ENCODE measurements at regions not wholly inside any gene's neighbourhood (a gene's known extent, or its start where the extent isn't known, plus 50 kb on each side); places are given as distances from the start of the nearest gene placed in this dataset.
"Not testable (repeated sequence)": the region's sequence is repeated elsewhere in the genome, so short reads cannot be mapped to it uniquely, and the experiment has no call there.

DNA sequence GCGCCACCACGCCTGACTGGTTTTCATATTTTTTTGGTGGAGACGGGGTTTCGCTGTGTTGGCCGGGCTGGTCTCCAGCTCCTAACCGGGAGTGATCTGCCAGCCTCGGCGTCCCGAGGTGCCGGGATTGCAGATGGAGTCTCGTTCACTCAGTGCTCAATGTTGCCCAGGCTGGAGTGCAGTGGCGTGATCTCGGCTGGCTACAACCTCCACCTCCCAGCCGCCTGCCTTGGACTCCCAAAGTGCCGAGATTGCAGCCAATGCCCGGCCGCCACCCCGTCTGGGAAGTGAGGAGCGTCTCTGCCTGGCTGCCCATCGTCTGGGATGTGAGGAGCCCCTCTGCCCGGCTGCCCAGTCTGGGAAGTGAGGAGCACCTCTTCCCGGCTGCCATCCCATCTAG, 120.8 kb upstream of the DCAF12L1 start:
- H3K56ac ChIP-seq (replicated peaks; ENCODE audit: insufficient read length, low read depth, low read length); H3K4me3 ChIP-seq (ENCODE audit: extremely low read depth in 1 of 4, insufficient read depth in 2 of 4, low read depth in 3 of 4, low read length in 4 of 4); H4K8ac ChIP-seq (ENCODE audit: extremely low read depth, insufficient read depth, low read length); H2AK5ac ChIP-seq (ENCODE audit: low read depth, low read length); H3K4me2 ChIP-seq (ENCODE audit: insufficient read depth in 1 of 2, low read depth in 2 of 2, low read length in 2 of 2); H3K79me1 ChIP-seq (ENCODE audit: low read depth, low read length); H4K91ac ChIP-seq (replicated peaks; ENCODE audit: insufficient read length, low read length); H2BK5ac ChIP-seq (ENCODE audit: low read depth, low read length); FAIRE-seq; H4K5ac ChIP-seq (ENCODE audit: insufficient read length, low read depth, low read length); H3K79me2 ChIP-seq (ENCODE audit: control insufficient read depth in 1 of 2, insufficient read depth in 2 of 2, low read length in 2 of 2); H2BK15ac ChIP-seq (ENCODE audit: low read length); H3K27me3 ChIP-seq (replicated peaks in 1 of 4; ENCODE audit: control insufficient read depth in 3 of 4, extremely low read depth in 1 of 4, insufficient read depth in 3 of 4, low read length in 3 of 4); DNase-seq (ENCODE audit: low read depth in 1 of 2, low spot score in 2 of 2); H3K36me3 ChIP-seq (ENCODE audit: control insufficient read depth in 2 of 4, insufficient read depth in 4 of 4, low read length in 3 of 4); H4K20me1 ChIP-seq (replicated peaks in 1 of 2; ENCODE audit: control insufficient read depth in 1 of 2, insufficient read depth in 2 of 2, low read length in 2 of 2); CTCF ChIA-PET (ENCODE audit: partially characterized antibody); H3K23me2 ChIP-seq (ENCODE audit: low read depth, low read length); H3K4me1 ChIP-seq (replicated peaks in 1 of 4; ENCODE audit: control insufficient read depth in 3 of 4, insufficient read depth in 4 of 4, low read length in 3 of 4); H3K23ac ChIP-seq (ENCODE audit: insufficient read length); H3K14ac ChIP-seq (ENCODE audit: insufficient read length); H3K4ac ChIP-seq (replicated peaks; ENCODE audit: insufficient read length, low read depth, low read length); H2BK120ac ChIP-seq (replicated peaks; ENCODE audit: low read depth, low read length); POLR2A ChIA-PET (ENCODE audit: partially characterized antibody); H3K27ac ChIP-seq (ENCODE audit: low read depth, low read length); H2AFZ ChIP-seq (ENCODE audit: low read length); H3K18ac ChIP-seq (ENCODE audit: extremely low read depth, low read length); H2BK20ac ChIP-seq (ENCODE audit: low read length); H3K9ac ChIP-seq (replicated peaks in 1 of 4; ENCODE audit: extremely low read depth in 1 of 4, low read depth in 3 of 4, low read length in 3 of 4); H2BK12ac ChIP-seq (ENCODE audit: low read depth, low read length): not testable (repeated sequence)
- 100% methylated on average over 9 of the region's 22 CpGs; no CpG with 5 or more reads in 1 of the 2 experiments for WGBS, 2 experiments (ENCODE audit: extremely low coverage in 1 of 2, insufficient coverage in 1 of 2, insufficient read length in 1 of 2, insufficient replicate concordance in 2 of 2, low coverage in 1 of 2, low lambda C conversion rate in 2 of 2, missing lambda C conversion rate in 1 of 2)
- H3K9me3 ChIP-seq (ENCODE audit: insufficient read depth in 2 of 2, low read depth in 1 of 2, low read length in 1 of 2) = peaks cover 0 to 17% of the 10 kb centered on the region in 2 experiments; a peak in 2 of 4 replicates

DNA sequence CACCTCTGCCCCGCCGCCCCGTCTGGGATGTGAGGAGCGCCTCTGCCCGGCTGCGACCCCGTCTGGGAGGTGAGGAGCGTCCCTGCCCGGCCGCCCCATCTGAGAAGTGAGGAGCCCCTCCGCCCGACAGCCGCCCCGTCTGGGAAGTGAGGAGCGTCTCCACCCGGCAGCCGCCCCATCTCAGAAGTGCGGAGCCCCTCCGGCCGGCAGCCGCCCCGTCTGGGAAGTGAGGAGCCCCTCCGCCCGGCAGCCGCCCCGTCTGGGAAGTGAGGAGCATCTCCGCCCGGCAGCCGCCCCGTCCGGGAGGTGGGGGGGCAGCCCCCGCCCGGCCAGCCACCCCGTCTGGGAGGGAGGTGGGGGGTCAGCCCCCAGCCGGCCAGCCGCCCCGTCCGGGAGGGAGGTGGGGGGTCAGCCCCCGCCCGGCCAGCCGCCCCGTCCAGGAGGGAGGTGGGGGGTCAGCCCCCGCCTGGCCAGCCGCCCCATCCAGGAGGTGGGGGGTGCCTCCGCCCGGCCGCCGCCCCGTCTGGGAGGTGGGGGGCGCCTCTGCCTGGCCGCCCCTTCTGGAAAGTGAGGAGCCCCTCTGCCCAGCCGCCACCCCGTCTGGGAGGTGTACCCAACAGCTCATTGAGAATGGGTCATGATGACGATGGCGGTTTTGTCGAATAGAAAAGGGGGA, 121.3 kb upstream of the DCAF12L1 start:
- H3K4ac ChIP-seq (replicated peaks; ENCODE audit: insufficient read length, low read depth, low read length); H2BK5ac ChIP-seq (ENCODE audit: low read depth, low read length); H2BK20ac ChIP-seq (ENCODE audit: low read length); H4K20me1 ChIP-seq (replicated peaks in 1 of 2; ENCODE audit: control insufficient read depth in 1 of 2, insufficient read depth in 2 of 2, low read length in 2 of 2); H2BK12ac ChIP-seq (ENCODE audit: low read depth, low read length); H4K8ac ChIP-seq (ENCODE audit: extremely low read depth, insufficient read depth, low read length); H3K18ac ChIP-seq (ENCODE audit: extremely low read depth, low read length); H2BK120ac ChIP-seq (replicated peaks; ENCODE audit: low read depth, low read length); H4K91ac ChIP-seq (replicated peaks; ENCODE audit: insufficient read length, low read length); H3K79me2 ChIP-seq (ENCODE audit: control insufficient read depth in 1 of 2, insufficient read depth in 2 of 2, low read length in 2 of 2); H3K4me3 ChIP-seq (ENCODE audit: extremely low read depth in 1 of 4, insufficient read depth in 2 of 4, low read depth in 3 of 4, low read length in 4 of 4); POLR2A ChIA-PET (ENCODE audit: partially characterized antibody); FAIRE-seq; DNase-seq (ENCODE audit: low read depth in 1 of 2, low spot score in 2 of 2); H3K14ac ChIP-seq (ENCODE audit: insufficient read length); H2AK5ac ChIP-seq (ENCODE audit: low read depth, low read length); H3K4me1 ChIP-seq (replicated peaks in 1 of 4; ENCODE audit: control insufficient read depth in 3 of 4, insufficient read depth in 4 of 4, low read length in 3 of 4); H3K56ac ChIP-seq (replicated peaks; ENCODE audit: insufficient read length, low read depth, low read length); CTCF ChIA-PET (ENCODE audit: partially characterized antibody); H3K23ac ChIP-seq (ENCODE audit: insufficient read length); H3K79me1 ChIP-seq (ENCODE audit: low read depth, low read length); H2BK15ac ChIP-seq (ENCODE audit: low read length); H3K4me2 ChIP-seq (ENCODE audit: insufficient read depth in 1 of 2, low read depth in 2 of 2, low read length in 2 of 2); H3K9ac ChIP-seq (replicated peaks in 1 of 4; ENCODE audit: extremely low read depth in 1 of 4, low read depth in 3 of 4, low read length in 3 of 4); H2AFZ ChIP-seq (ENCODE audit: low read length); H4K5ac ChIP-seq (ENCODE audit: insufficient read length, low read depth, low read length); H3K27me3 ChIP-seq (replicated peaks in 1 of 4; ENCODE audit: control insufficient read depth in 3 of 4, extremely low read depth in 1 of 4, insufficient read depth in 3 of 4, low read length in 3 of 4); H3K36me3 ChIP-seq (ENCODE audit: control insufficient read depth in 2 of 4, insufficient read depth in 4 of 4, low read length in 3 of 4); H3K23me2 ChIP-seq (ENCODE audit: low read depth, low read length); H3K27ac ChIP-seq (ENCODE audit: low read depth, low read length): not testable (repeated sequence)
- H3K9me3 ChIP-seq (ENCODE audit: insufficient read depth in 2 of 2, low read depth in 1 of 2, low read length in 1 of 2) = peaks cover 0 to 17% of the 10 kb centered on the region in 2 experiments; a peak in 2 of 4 replicates
- no CpG with 5 or more reads among the region's 56 CpGs for WGBS, 2 experiments (ENCODE audit: extremely low coverage in 1 of 2, insufficient coverage in 1 of 2, insufficient read length in 1 of 2, insufficient replicate concordance in 2 of 2, low coverage in 1 of 2, low lambda C conversion rate in 2 of 2, missing lambda C conversion rate in 1 of 2)

All from H1 (cell line).